NT2/D1 (cell line): ENCODE measurements at regions not wholly inside any gene's neighbourhood (a gene's known extent, or its start where the extent isn't known, plus 50 kb on each side); places are given as distances from the start of the nearest gene placed in this dataset.

Source experiments
- SUZ12 ChIP-seq: IDR thresholded peaks from 2 replicates; pipeline ENCODE4 v1.6.1; 2011; ENCODE audit not compliant: insufficient read length, insufficient read depth; ENCODE audit errors: extremely low read depth
- YY1 ChIP-seq: IDR thresholded peaks from 2 replicates; pipeline ENCODE4 v1.6.1; 2011; ENCODE audit not compliant: insufficient read length, insufficient read depth
- ZNF274 ChIP-seq: IDR thresholded peaks from 2 replicates; pipeline ENCODE4 v1.6.1; 2011; ENCODE audit warnings: mild to moderate bottlenecking, low read depth, low read length

- no peak for TF ChIP-seq YY1
- no peak for TF ChIP-seq ZNF274
- TF ChIP-seq SUZ12: no peak
Measured at GRCh38 chr14:85413836-85414526, 116.0 kb upstream of the FLRT2 start.
